B cell (primary cell): ENCODE measurements at regions not wholly inside any gene's neighbourhood (a gene's known extent, or its start where the extent isn't known, plus 50 kb on each side); places are given as distances from the start of the nearest gene placed in this dataset.

Experiments used
- ATAC-seq: fragments of 200-7000 bp; cut with Tn5 transposase; one replicate; pipeline ENCODE4 v1.10.0; 2021; ENCODE audit warnings: low read depth, mild to moderate bottlenecking, moderate number of reproducible peaks, moderate library complexity
- CTCF ChIA-PET: fragments of 350-600 bp; sonication (Branson Sonifier 250); formaldehyde crosslinking; loops from one replicate; lab custom pipeline; 2021; ENCODE audit warnings: antibody characterized with exemption, inconsistent platforms; lab: Charles Lee
- POLR2A ChIA-PET: fragments of 350-600 bp; sonication (Branson Sonifier 250); formaldehyde crosslinking; loops from one replicate; lab custom pipeline; 2021; ENCODE audit warnings: antibody characterized with exemption; lab: Charles Lee
- DNase-seq: peaks from one replicate; pipeline ENCODE4 v3.0.0; 2013
- H2AFZ ChIP-seq: 2 replicates; pipeline ENCODE4 v1.6.1; 2012; ENCODE audit warnings: mild to moderate bottlenecking, low read depth, low read length; ENCODE audit not compliant: insufficient read depth, poor library complexity, severe bottlenecking
- H3K27ac ChIP-seq, 2 donors: 1 replicate in 1 of 2; 2 replicates in 1 of 2; pipeline ENCODE4 v1.5.1; 2012 to 2013; ENCODE audit warnings: low read length in 2 of 2, mild to moderate bottlenecking in 2 of 2, moderate library complexity in 1 of 2
- H3K27me3 ChIP-seq, 4 experiments: fragments of 200-600 bp in 1 of 4; sonication (generic) in 1 of 4; replicated peaks in 1 of 4; 1 replicate in 2 of 4; 2 replicates in 2 of 4; pipeline versions ENCODE4 v1.6.1 to v1.7.0; 2013 to 2016; ENCODE audit warnings: low read length in 3 of 4, mild to moderate bottlenecking in 2 of 4, mixed read lengths in 1 of 4, moderate library complexity in 1 of 4; ENCODE audit not compliant: insufficient read depth in 4 of 4, control insufficient read depth in 3 of 4; ENCODE audit errors: control extremely low read depth in 1 of 4
- H3K36me3 ChIP-seq, 2 experiments: replicated peaks in 1 of 2; 1 replicate in 1 of 2; 2 replicates in 1 of 2; pipeline versions ENCODE4 v1.6.1 to v1.7.1; 2013; ENCODE audit warnings: low read length in 1 of 2; ENCODE audit not compliant: insufficient read depth in 2 of 2, control insufficient read depth in 1 of 2; ENCODE audit errors: control extremely low read depth in 1 of 2, extremely low read depth in 1 of 2
- H3K4me1 ChIP-seq, 2 donors: fragments of 200-600 bp in 1 of 2; sonication (generic) in 1 of 2; 1 replicate in 1 of 2; 2 replicates in 1 of 2; pipeline versions ENCODE4 v1.5.1 to v1.6.1; 2013 to 2017; ENCODE audit warnings: low read length in 2 of 2; ENCODE audit not compliant: control insufficient read depth in 2 of 2, insufficient read depth in 2 of 2
- H3K4me2 ChIP-seq: replicated peaks from 2 replicates; pipeline ENCODE3; 2012; ENCODE audit warnings: mild to moderate bottlenecking, low read depth, low read length; ENCODE audit not compliant: poor library complexity, severe bottlenecking
- H3K4me3 ChIP-seq, 5 experiments: fragments of 200-600 bp in 1 of 5; sonication (generic) in 1 of 5; 1 replicate in 3 of 5; 2 replicates in 2 of 5; pipeline versions ENCODE4 v1.5.1 to v1.7.0; 2011 to 2016; ENCODE audit warnings: low read length in 4 of 5, mild to moderate bottlenecking in 4 of 5, low read depth in 2 of 5, control low read depth in 1 of 5, moderate library complexity in 1 of 5; ENCODE audit not compliant: insufficient read depth in 1 of 5; ENCODE audit errors: control extremely low read depth in 1 of 5, extremely low read depth in 1 of 5
- H3K79me2 ChIP-seq: fragments of 200-600 bp; sonication (generic); one replicate; pipeline ENCODE4 v1.6.0; 2016; ENCODE audit warnings: low read length; ENCODE audit not compliant: control insufficient read depth, insufficient read depth
- H3K9ac ChIP-seq: fragments of 200-600 bp; sonication (generic); 2 replicates; pipeline ENCODE4 v1.6.1; 2017; ENCODE audit warnings: mild to moderate bottlenecking, low read length, moderate library complexity
- H3K9me3 ChIP-seq, 3 donors: one replicate each; pipeline versions ENCODE4 v1.6.1 to v1.7.1; 2013; ENCODE audit warnings: low read length in 2 of 3; ENCODE audit not compliant: control insufficient read depth in 2 of 3, insufficient read depth in 1 of 3; ENCODE audit errors: control extremely low read depth in 1 of 3
- H4K20me1 ChIP-seq: 2 replicates; pipeline ENCODE4 v1.6.0; 2012; ENCODE audit warnings: mild to moderate bottlenecking, low read length; ENCODE audit not compliant: insufficient read depth, control insufficient read depth, poor library complexity, severe bottlenecking
- H3K27ac Mint-ChIP-seq: one replicate; pipeline ENCODE4 v1.8.0; 2021; ENCODE audit warnings: mixed read lengths
- H3K27me3 Mint-ChIP-seq: one replicate; pipeline ENCODE4 v1.8.0; 2021; ENCODE audit warnings: mixed read lengths
- H3K4me1 Mint-ChIP-seq: one replicate; pipeline ENCODE4 v1.8.0; 2021; ENCODE audit warnings: mixed read lengths
- H3K4me3 Mint-ChIP-seq: one replicate; pipeline ENCODE4 v1.8.0; 2021; ENCODE audit warnings: mixed read lengths
- H3K9me3 Mint-ChIP-seq: one replicate; pipeline ENCODE4 v1.8.0; 2022; ENCODE audit warnings: mixed read lengths; ENCODE audit not compliant: insufficient read depth
- EZH2 ChIP-seq: IDR thresholded peaks from 2 replicates; pipeline ENCODE4 v1.6.1; 2012; ENCODE audit warnings: borderline replicate concordance, low read depth, mild to moderate bottlenecking, moderate library complexity, low read length; ENCODE audit not compliant: insufficient read depth, poor library complexity, severe bottlenecking
- WGBS: methylation state at CpG from one replicate; pipeline ENCODE4 v1.1.5; 2013; ENCODE audit warnings: missing lambda C conversion rate; ENCODE audit not compliant: insufficient coverage; 5-methylcytosine and 5-hydroxymethylcytosine counted together
- intact Hi-C: fragments of 100-400 bp; cut with micrococcal nuclease; formaldehyde crosslinking; loops from one replicate; pipeline ENCODE4 v1.10.0; 2022
- TF ChIP-seq, protein P1 (sequence below): fragments of 200-600 bp; IDR thresholded peaks from one replicate; pipeline ENCODE4 v1.8.0; 2022; ENCODE audit warnings: antibody characterized with exemption, mild to moderate bottlenecking

DNA sequence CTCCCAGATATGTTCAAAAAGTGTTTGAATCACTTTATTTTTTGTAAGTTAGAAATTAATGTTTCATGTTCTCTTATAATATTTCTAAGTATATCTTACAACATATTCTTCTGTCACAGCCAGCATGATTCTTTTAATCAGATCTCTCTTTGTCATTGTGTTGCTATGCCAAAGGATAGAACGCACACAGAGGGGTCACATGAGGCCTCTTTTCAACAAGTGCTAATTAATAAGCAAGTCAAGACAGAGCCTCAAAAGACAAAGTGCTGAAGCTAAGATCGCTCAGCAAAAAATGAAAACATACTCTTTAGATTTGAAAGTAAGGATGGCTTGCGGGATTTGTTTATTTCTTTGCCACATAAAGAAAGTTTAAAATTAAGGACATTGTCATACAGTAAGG, 508.8 kb upstream of the PTCHD4 start:
- ATAC-seq (no peak), DNase-seq (no peak)
- Mint-ChIP-seq H3K27ac (no peak overlapping the region), H3K27me3 (no peaks in the 10 kb centered on the region), H3K4me1 (no peaks in the 10 kb centered on the region), H3K4me3 (no peak overlapping the region), H3K9me3 (peaks cover 10% of the 10 kb centered on the region)
- Histone ChIP-seq H3K9ac (no peak overlapping the region), H3K9me3 (peaks cover 0 to 4% (median 3%) of the 10 kb centered on the region in 3 donors), H2AFZ (no peak overlapping the region), H3K36me3 (no peaks in the 10 kb centered on the region), H3K27me3 (no peaks in the 10 kb centered on the region), H4K20me1 (no peaks in the 10 kb centered on the region), H3K4me2 (no peak overlapping the region), H3K4me3 (no peak overlapping the region), H3K79me2 (no peaks in the 10 kb centered on the region), H3K4me1 (no peaks in the 10 kb centered on the region), H3K27ac (no peak overlapping the region)
- WGBS = 86% methylated on average over 1 of the region's 3 CpGs
- ChIA-PET POLR2A (no interaction called here), CTCF (no interaction called here)
- intact Hi-C loops = no loop called here
- TF ChIP-seq, protein P1, sequence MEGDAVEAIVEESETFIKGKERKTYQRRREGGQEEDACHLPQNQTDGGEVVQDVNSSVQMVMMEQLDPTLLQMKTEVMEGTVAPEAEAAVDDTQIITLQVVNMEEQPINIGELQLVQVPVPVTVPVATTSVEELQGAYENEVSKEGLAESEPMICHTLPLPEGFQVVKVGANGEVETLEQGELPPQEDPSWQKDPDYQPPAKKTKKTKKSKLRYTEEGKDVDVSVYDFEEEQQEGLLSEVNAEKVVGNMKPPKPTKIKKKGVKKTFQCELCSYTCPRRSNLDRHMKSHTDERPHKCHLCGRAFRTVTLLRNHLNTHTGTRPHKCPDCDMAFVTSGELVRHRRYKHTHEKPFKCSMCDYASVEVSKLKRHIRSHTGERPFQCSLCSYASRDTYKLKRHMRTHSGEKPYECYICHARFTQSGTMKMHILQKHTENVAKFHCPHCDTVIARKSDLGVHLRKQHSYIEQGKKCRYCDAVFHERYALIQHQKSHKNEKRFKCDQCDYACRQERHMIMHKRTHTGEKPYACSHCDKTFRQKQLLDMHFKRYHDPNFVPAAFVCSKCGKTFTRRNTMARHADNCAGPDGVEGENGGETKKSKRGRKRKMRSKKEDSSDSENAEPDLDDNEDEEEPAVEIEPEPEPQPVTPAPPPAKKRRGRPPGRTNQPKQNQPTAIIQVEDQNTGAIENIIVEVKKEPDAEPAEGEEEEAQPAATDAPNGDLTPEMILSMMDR = no peak
- TF ChIP-seq EZH2 = no peak

DNA sequence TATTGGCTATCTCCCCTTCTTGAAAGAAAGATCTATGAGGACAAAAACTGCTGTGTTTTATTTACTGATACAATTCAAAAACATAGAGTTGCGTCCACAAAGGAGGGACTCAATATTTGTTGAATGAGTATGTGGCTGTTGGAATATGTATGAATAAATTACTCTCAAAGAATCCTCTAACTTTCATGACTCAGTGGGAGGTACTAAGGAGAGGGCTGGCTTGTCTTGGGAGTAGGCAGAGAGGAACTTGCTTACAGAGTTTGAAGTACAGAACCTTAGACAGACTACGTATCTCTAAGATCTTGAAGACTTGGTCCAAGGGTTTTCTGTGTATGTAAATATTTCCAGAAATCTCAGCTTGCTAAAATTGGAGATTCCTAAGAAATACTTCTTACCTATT, 504.0 kb upstream of the PTCHD4 start:
- Histone ChIP-seq H3K36me3 (no peaks in the 10 kb centered on the region), H3K4me3 (no peak overlapping the region), H3K9me3 (peaks cover 0 to 9% (median 2%) of the 10 kb centered on the region in 3 donors), H2AFZ (no peak overlapping the region), H3K4me1 (no peaks in the 10 kb centered on the region), H3K27me3 (no peaks in the 10 kb centered on the region), H3K4me2 (no peak overlapping the region), H3K27ac (no peak overlapping the region), H4K20me1 (no peaks in the 10 kb centered on the region), H3K79me2 (no peaks in the 10 kb centered on the region), H3K9ac (no peak overlapping the region)
- TF ChIP-seq, protein P1 = no peak
- no peak for TF ChIP-seq EZH2
- intact Hi-C loops = no loop called here
- Mint-ChIP-seq H3K4me1 (no peaks in the 10 kb centered on the region), H3K4me3 (no peak overlapping the region), H3K9me3 (peaks cover 8% of the 10 kb centered on the region), H3K27ac (no peak overlapping the region), H3K27me3 (no peaks in the 10 kb centered on the region)
- ChIA-PET CTCF (no interaction called here), POLR2A (no interaction called here)
- no CpG with 5 or more reads among the region's 2 CpGs for WGBS
- DNase-seq (no peak), ATAC-seq (no peak)
